ENCODE measurements at regions not wholly inside any gene's neighbourhood (a gene's known extent, or its start where the extent isn't known, plus 50 kb on each side); places are given as distances from the start of the nearest gene placed in this dataset.

GRCh38 chr2:64716569-64716968 is 62.9 kb upstream of the SERTAD2 start:
- no peak overlapping the region for H3K18ac ChIP-seq (ENCODE audit: extremely low read depth, low read length)
- DNase-seq (ENCODE audit: low read depth in 1 of 2, low spot score in 2 of 2): no peak

More at GRCh38 chr2:64716569-64716968, 62.9 kb upstream of the SERTAD2 start:
- no peak overlapping the region for H4K5ac ChIP-seq (ENCODE audit: insufficient read length, low read depth, low read length)
- no peak overlapping the region for H2BK15ac ChIP-seq (ENCODE audit: low read length)
- no peak overlapping the region for H4K91ac ChIP-seq (replicated peaks; ENCODE audit: insufficient read length, low read length)
- H3K4ac ChIP-seq (replicated peaks; ENCODE audit: insufficient read length, low read depth, low read length): no peak overlapping the region
- ChIA-PET POLR2A (ENCODE audit: partially characterized antibody) (interaction anchor here (0.6 kb wide), 1 partner anchor 372 kb away, joined by 3 read pairs; no protein-coding TSS in a partner anchor), CTCF (ENCODE audit: partially characterized antibody) (interaction anchor here (0.8 to 1.6 kb wide), 5 partner anchors 13 to 156 kb away, joined by 3 to 4 read pairs (median 3); no protein-coding TSS in a partner anchor)
- no peak overlapping the region for H2BK20ac ChIP-seq (ENCODE audit: low read length)
- H3K56ac ChIP-seq (replicated peaks; ENCODE audit: insufficient read length, low read depth, low read length): no peak overlapping the region
- H3K4me2 ChIP-seq (ENCODE audit: insufficient read depth in 1 of 2, low read depth in 2 of 2, low read length in 2 of 2): no peak overlapping the region
- no peaks in the 10 kb centered on the region for H4K20me1 ChIP-seq (replicated peaks in 1 of 2; ENCODE audit: control insufficient read depth in 1 of 2, insufficient read depth in 2 of 2, low read length in 2 of 2)
- no peak overlapping the region for H3K14ac ChIP-seq (ENCODE audit: insufficient read length)
- 90% methylated on average over 7 of the region's 7 CpGs; no CpG with 5 or more reads in 1 of the 2 experiments for WGBS, 2 experiments (ENCODE audit: extremely low coverage in 1 of 2, insufficient coverage in 1 of 2, insufficient read length in 1 of 2, insufficient replicate concordance in 2 of 2, low coverage in 1 of 2, low lambda C conversion rate in 2 of 2, missing lambda C conversion rate in 1 of 2)
- H3K4me3 ChIP-seq (ENCODE audit: extremely low read depth in 1 of 4, insufficient read depth in 2 of 4, low read depth in 3 of 4, low read length in 4 of 4): no peak overlapping the region
- H3K27me3 ChIP-seq (replicated peaks in 1 of 4; ENCODE audit: control insufficient read depth in 3 of 4, extremely low read depth in 1 of 4, insufficient read depth in 3 of 4, low read length in 3 of 4): no peaks in the 10 kb centered on the region
- TF ChIP-seq TEAD4 (IDR thresholded peaks at IDR 0.05; ENCODE audit: low read depth, low read length) (no peak), ZNF274 (IDR thresholded peaks at IDR 0.05; ENCODE audit: borderline replicate concordance, extremely low read depth, low read length) (no peak), SP1 (IDR thresholded peaks at IDR 0.05; ENCODE audit: low read depth, low read length) (no peak), HDAC6 (IDR thresholded peaks at IDR 0.05; ENCODE audit: low read depth, low read length) (no peak), RNF2 (IDR thresholded peaks at IDR 0.05; ENCODE audit: borderline replicate concordance, low read depth, low read length, missing control alignments, poor library complexity, severe bottlenecking) (no peak), SUZ12 (IDR thresholded peaks at IDR 0.05; ENCODE audit: low read length) (no peak), MAX (IDR thresholded peaks at IDR 0.05) (no peak), MAFK (IDR thresholded peaks at IDR 0.05; ENCODE audit: low read depth, low read length) (no peak)
- no peak overlapping the region for H2BK120ac ChIP-seq (replicated peaks; ENCODE audit: low read depth, low read length)
- no peak overlapping the region for H2BK12ac ChIP-seq (ENCODE audit: low read depth, low read length)
- no peaks in the 10 kb centered on the region for H3K36me3 ChIP-seq (ENCODE audit: control insufficient read depth in 2 of 4, insufficient read depth in 4 of 4, low read length in 3 of 4)
- no peak overlapping the region for H3K27ac ChIP-seq (ENCODE audit: low read depth, low read length)
- H3K9ac ChIP-seq (replicated peaks in 1 of 4; ENCODE audit: extremely low read depth in 1 of 4, low read depth in 3 of 4, low read length in 3 of 4): no peak overlapping the region
- H2AK5ac ChIP-seq (ENCODE audit: low read depth, low read length): no peak overlapping the region
- no peaks in the 10 kb centered on the region for H3K4me1 ChIP-seq (replicated peaks in 1 of 4; ENCODE audit: control insufficient read depth in 3 of 4, insufficient read depth in 4 of 4, low read length in 3 of 4)
- H4K8ac ChIP-seq (ENCODE audit: extremely low read depth, insufficient read depth, low read length): no peak overlapping the region
- no peak overlapping the region for H3K23ac ChIP-seq (ENCODE audit: insufficient read length)
- no peaks in the 10 kb centered on the region for H3K79me2 ChIP-seq (ENCODE audit: control insufficient read depth in 1 of 2, insufficient read depth in 2 of 2, low read length in 2 of 2)
- FAIRE-seq: no peak
- no peaks in the 10 kb centered on the region for H3K79me1 ChIP-seq (ENCODE audit: low read depth, low read length)
- no peak overlapping the region for H2AFZ ChIP-seq (ENCODE audit: low read length)
- H3K23me2 ChIP-seq (ENCODE audit: low read depth, low read length): no peaks in the 10 kb centered on the region
- no peak overlapping the region for H2BK5ac ChIP-seq (ENCODE audit: low read depth, low read length)
- no peaks in the 10 kb centered on the region for H3K9me3 ChIP-seq (ENCODE audit: insufficient read depth in 2 of 2, low read depth in 1 of 2, low read length in 1 of 2)

Data from H1 (cell line).